ENCODE measurements at regions not wholly inside any gene's neighbourhood (a gene's known extent, or its start where the extent isn't known, plus 50 kb on each side); places are given as distances from the start of the nearest gene placed in this dataset.

DNA sequence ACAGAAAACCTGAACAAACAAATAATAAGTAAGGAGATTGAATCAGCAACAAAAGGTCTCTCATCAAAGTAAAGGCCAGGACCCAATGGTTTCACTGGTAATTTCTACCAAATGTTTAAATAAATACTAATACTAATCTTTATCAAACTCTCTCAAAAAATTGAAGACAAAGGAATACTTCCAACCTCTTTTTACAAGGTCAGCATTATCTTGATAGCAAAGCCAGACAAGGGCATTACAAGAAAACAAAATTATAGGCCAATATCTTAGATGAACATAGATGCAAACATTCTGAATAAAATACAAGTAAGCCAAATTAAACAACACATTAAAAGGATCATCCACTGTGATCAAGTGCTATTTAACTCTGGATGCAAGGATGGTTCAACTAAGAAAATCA, 239.8 kb upstream of the TMEM72 start:
- Mint-ChIP-seq H3K27ac (no peak overlapping the region), H3K4me3 (no peak overlapping the region), H3K9me3 (no peaks in the 10 kb centered on the region), H3K4me1 (peaks cover 0 to 2% of the 10 kb centered on the region in 2 donors), H3K27me3 (ENCODE audit: low read depth in 3 of 3) (peaks cover 0 to 5% (median 5%) of the 10 kb centered on the region in 3 donors), H3K36me3 (no peaks in the 10 kb centered on the region)
- DNase-seq: no peak

GRCh38 chr10:44673245-44673983, 237.7 kb upstream of the TMEM72 start:
- H3K36me3 Mint-ChIP-seq: no peaks in the 10 kb centered on the region
- no peak overlapping the region for H3K4me3 Mint-ChIP-seq
- no peak overlapping the region for H3K27ac Mint-ChIP-seq
- no peak for DNase-seq
- peaks cover 0 to 8% (median 5%) of the 10 kb centered on the region in 3 donors for H3K27me3 Mint-ChIP-seq (ENCODE audit: low read depth in 3 of 3)
- peaks cover 0 to 9% of the 10 kb centered on the region in 2 donors for H3K4me1 Mint-ChIP-seq
- H3K9me3 Mint-ChIP-seq: peaks cover 0 to 2% (median 0%) of the 10 kb centered on the region in 6 donors

DNA sequence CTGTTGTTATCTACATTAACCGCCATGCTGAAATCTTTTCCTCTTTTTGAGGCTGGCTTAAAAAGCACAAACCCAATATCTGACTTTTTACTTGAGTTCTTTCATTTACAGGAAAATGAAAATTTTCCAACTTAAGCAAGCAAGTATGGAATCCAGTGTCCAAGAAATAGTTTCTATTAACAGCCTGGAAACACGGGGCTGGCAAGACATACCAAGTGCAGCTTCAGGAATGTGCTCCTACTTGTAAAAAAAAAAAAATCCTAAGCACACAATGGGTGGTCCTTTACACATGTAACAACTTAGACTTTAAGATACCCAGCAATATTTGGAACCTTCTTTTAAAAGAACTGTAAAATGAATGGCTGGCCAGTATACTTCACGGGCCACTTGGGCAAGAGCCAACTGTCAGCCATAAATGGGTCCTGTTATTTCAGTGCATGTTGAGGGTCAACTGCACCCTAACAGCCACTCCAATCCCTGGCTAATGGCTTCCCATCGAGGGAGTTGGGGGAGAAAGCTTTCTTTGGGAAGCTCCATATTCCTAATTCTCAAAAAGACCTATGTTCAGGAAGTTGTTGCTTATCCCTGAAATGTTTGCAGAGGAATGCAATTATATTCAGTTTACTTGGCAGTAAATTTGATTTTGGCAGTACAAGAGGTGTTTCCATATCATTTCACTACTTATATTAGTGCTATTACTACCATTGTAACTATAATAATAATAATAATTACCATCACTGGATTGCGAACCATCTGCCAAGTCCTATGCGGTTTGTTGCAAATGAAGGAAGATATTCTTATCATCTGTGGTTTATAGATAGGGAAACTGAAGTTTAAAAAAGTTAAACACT, 236.4 kb upstream of the TMEM72 start:
- H3K4me1 Mint-ChIP-seq: peaks cover 0 to 13% of the 10 kb centered on the region in 2 donors
- no peak overlapping the region for H3K4me3 Mint-ChIP-seq
- peaks cover 0 to 8% (median 3%) of the 10 kb centered on the region in 3 donors for H3K27me3 Mint-ChIP-seq (ENCODE audit: low read depth in 3 of 3)
- H3K9me3 Mint-ChIP-seq: peaks cover 0 to 2% (median 0%) of the 10 kb centered on the region in 6 donors
- H3K27ac Mint-ChIP-seq: no peak overlapping the region
- no peak for DNase-seq
- H3K36me3 Mint-ChIP-seq: no peaks in the 10 kb centered on the region

- H3K4me3 Mint-ChIP-seq: no peak overlapping the region
- no peak for DNase-seq
- H3K9me3 Mint-ChIP-seq: peaks cover 0 to 2% (median 0%) of the 10 kb centered on the region in 6 donors
- peaks cover 0 to 8% (median 0%) of the 10 kb centered on the region in 3 donors for H3K27me3 Mint-ChIP-seq (ENCODE audit: low read depth in 3 of 3)
- no peak overlapping the region for H3K27ac Mint-ChIP-seq
- H3K36me3 Mint-ChIP-seq: no peaks in the 10 kb centered on the region
- peaks cover 0 to 16% of the 10 kb centered on the region in 2 donors for H3K4me1 Mint-ChIP-seq
Measured at GRCh38 chr10:44675387-44675874, 235.7 kb upstream of the TMEM72 start.

DNA sequence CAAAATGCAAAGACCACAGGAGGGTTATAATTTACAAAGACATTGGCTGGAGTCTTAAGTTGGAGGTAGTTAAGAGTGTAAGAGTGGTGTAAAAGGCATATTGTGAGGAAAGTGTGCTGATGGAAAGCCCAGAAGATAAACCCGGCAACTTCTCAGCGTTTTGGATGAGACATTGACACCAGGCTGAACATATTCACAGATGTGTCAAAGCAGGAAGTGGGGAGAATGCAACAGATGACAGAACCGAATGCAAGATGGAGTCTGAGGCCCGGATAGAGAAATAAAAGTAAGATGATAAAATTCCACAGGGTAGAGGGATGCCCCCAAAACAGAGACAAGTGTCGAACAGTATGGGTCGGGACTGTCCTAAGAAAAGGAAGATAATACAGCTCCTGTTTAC, 230.4 kb upstream of the TMEM72 start:
- Mint-ChIP-seq H3K36me3 (no peaks in the 10 kb centered on the region), H3K4me1 (peaks cover 0 to 28% of the 10 kb centered on the region in 2 donors), H3K27ac (peak overlapping the region in 2 of 6 donors; percentile 44 to 84), H3K27me3 (ENCODE audit: low read depth in 3 of 3) (peaks cover 0 to 5% (median 2%) of the 10 kb centered on the region in 3 donors), H3K9me3 (peaks cover 0 to 2% (median 0%) of the 10 kb centered on the region in 6 donors), H3K4me3 (peak overlapping the region in 3 of 5 donors; percentile 11 to 39 (median 16))
- no peak for DNase-seq

GRCh38 chr10:44682507-44682906, 228.6 kb upstream of the TMEM72 start:
- Mint-ChIP-seq H3K36me3 (no peaks in the 10 kb centered on the region), H3K27me3 (ENCODE audit: low read depth in 3 of 3) (peaks cover 0 to 2% (median 0%) of the 10 kb centered on the region in 3 donors)

DNA sequence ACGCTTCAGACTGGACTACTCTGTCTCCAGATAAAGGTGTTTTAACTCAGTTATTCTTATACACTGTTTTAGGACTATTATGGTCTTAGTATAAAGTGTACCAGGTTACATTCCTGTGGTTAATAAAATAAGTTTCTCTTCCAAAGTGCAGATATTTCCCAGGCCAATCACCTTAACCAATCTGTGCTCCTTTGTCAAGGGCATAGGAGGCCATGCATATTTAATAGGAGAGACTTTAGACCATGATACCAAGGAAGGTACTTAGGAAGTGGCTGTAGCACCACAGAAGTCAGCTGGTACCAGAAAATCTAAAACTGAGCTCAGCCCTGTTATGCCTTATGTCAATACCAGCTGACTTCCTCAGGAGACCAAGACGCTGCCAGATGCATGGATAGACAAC, 226.5 kb upstream of the TMEM72 start:
- no peaks in the 10 kb centered on the region for H3K9me3 Mint-ChIP-seq
- no peak for DNase-seq
- H3K27me3 Mint-ChIP-seq (ENCODE audit: low read depth in 3 of 3): peaks cover 0 to 2% (median 0%) of the 10 kb centered on the region in 3 donors
- no peak overlapping the region for H3K4me3 Mint-ChIP-seq
- no peak overlapping the region for H3K27ac Mint-ChIP-seq
- no peaks in the 10 kb centered on the region for H3K36me3 Mint-ChIP-seq
- H3K4me1 Mint-ChIP-seq: peaks cover 0 to 15% of the 10 kb centered on the region in 2 donors

More at GRCh38 chr10:44682507-44682906, 228.6 kb upstream of the TMEM72 start:
- no peak overlapping the region for H3K4me3 Mint-ChIP-seq
- H3K4me1 Mint-ChIP-seq: peaks cover 0 to 19% of the 10 kb centered on the region in 2 donors
- H3K9me3 Mint-ChIP-seq: no peaks in the 10 kb centered on the region
- DNase-seq: no peak
- H3K27ac Mint-ChIP-seq: no peak overlapping the region

GRCh38 chr10:44685220-44685619, 225.9 kb upstream of the TMEM72 start:
- H3K27me3 Mint-ChIP-seq (ENCODE audit: low read depth in 3 of 3): peaks cover 0 to 2% (median 0%) of the 10 kb centered on the region in 3 donors
- H3K27ac Mint-ChIP-seq: no peak overlapping the region
- H3K4me1 Mint-ChIP-seq: peaks cover 0 to 13% of the 10 kb centered on the region in 2 donors
- H3K9me3 Mint-ChIP-seq: no peaks in the 10 kb centered on the region
- H3K36me3 Mint-ChIP-seq: no peaks in the 10 kb centered on the region
- DNase-seq: no peak
- H3K4me3 Mint-ChIP-seq: no peak overlapping the region

DNA sequence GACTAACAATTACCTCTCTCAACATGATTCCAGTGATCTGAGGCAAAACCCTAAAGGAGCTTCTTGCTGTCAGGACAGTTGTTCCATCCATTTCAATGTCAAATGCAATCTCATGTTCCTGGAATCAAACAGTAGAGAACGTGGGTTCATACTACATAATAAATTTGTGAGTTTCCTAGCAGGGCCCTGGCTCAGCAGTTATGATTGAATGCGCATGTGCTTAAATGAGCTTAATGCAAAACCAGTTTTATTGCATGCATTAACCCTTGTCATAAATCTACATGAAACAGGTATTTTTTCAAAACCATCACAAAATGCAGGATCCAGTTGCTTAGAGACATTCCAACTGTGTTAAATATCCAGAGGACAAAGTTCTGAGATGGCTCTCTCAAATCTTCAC, 225.4 kb upstream of the TMEM72 start:
- Mint-ChIP-seq H3K27ac (no peak overlapping the region), H3K9me3 (no peaks in the 10 kb centered on the region), H3K4me3 (no peak overlapping the region), H3K4me1 (peaks cover 0 to 9% of the 10 kb centered on the region in 2 donors), H3K27me3 (ENCODE audit: low read depth in 3 of 3) (peaks cover 0 to 2% (median 0%) of the 10 kb centered on the region in 3 donors), H3K36me3 (no peaks in the 10 kb centered on the region)
- no peak for DNase-seq

- H3K4me1 Mint-ChIP-seq: no peaks in the 10 kb centered on the region
- no peaks in the 10 kb centered on the region for H3K36me3 Mint-ChIP-seq
- DNase-seq: no peak
- no peak overlapping the region for H3K27ac Mint-ChIP-seq
- H3K27me3 Mint-ChIP-seq (ENCODE audit: low read depth in 3 of 3): peaks cover 0 to 2% (median 0%) of the 10 kb centered on the region in 3 donors
- no peak overlapping the region for H3K4me3 Mint-ChIP-seq
- peaks cover 0 to 6% (median 0%) of the 10 kb centered on the region in 6 donors for H3K9me3 Mint-ChIP-seq
Measured at GRCh38 chr10:44689368-44689767, 221.8 kb upstream of the TMEM72 start.

DNA sequence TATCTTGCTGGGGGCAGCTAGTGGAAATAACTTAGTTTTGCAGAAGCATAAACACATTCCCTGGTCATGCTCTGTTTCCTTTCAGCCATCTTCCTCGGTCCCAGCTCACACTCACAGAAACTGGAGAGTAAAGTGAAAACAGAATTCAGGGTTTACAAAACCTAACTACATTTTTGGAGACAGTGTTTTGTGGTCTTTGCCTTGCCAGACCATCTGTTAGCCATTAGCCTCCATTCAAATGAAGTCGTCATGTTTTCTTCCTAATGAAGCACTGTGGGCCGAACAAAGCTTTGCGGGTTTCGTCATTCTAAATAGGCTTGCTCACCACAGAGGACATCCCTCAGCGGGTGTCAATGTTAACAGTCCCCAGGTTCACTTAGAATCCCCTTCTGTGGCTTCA, 214.6 kb upstream of the TMEM72 start:
- no peak for DNase-seq
- H3K27me3 Mint-ChIP-seq (ENCODE audit: low read depth in 3 of 3): no peaks in the 10 kb centered on the region
- no peak overlapping the region for H3K27ac Mint-ChIP-seq
- H3K9me3 Mint-ChIP-seq: peaks cover 0 to 9% (median 2%) of the 10 kb centered on the region in 6 donors
- H3K4me1 Mint-ChIP-seq: no peaks in the 10 kb centered on the region
- H3K36me3 Mint-ChIP-seq: no peaks in the 10 kb centered on the region
- no peak overlapping the region for H3K4me3 Mint-ChIP-seq

DNA sequence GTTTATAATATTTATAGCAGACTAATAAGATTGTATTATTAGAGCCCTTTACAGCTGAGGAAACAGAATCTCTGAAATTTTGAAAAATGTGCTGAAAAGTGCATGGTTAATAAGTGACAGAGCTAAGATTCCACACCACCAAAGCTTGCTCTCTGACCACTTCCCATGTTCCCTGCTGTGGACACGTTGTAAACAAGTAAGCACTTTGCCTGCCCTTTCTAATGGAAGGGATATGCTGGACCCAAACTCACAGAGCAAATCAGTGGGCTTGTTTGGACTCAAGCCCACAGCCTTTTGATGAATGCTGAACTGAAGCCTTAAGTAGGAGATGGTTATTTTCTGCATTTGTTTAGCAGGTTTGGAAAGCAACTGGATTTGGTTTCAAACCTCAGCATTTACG, 214.0 kb upstream of the TMEM72 start:
- H3K4me1 Mint-ChIP-seq: no peaks in the 10 kb centered on the region
- H3K4me3 Mint-ChIP-seq: no peak overlapping the region
- no peak overlapping the region for H3K27ac Mint-ChIP-seq
- no peak for DNase-seq
- peaks cover 0 to 15% (median 3%) of the 10 kb centered on the region in 6 donors for H3K9me3 Mint-ChIP-seq
- no peaks in the 10 kb centered on the region for H3K27me3 Mint-ChIP-seq (ENCODE audit: low read depth in 3 of 3)
- no peaks in the 10 kb centered on the region for H3K36me3 Mint-ChIP-seq

DNA sequence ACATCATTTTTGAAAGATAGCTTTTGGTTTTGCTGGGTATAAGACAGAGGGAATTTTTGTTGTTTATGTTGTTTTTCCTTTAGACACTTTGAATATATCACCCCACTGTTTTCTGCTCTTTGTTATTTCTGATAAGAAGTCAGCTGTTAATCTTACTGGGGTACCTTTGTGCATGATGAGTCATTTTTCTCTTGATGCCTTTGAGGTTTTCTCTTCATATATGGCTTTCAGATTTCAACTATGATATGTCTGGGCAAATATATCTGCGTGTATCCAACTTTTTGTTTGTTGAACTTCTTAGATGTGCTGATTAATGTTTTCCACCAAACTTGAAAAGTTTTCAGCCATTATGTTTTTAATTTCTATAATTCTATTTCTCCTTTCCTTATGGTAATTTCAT, 208.6 kb upstream of the TMEM72 start:
- Mint-ChIP-seq H3K4me3 (no peak overlapping the region), H3K27ac (no peak overlapping the region), H3K27me3 (ENCODE audit: low read depth in 3 of 3) (peaks cover 0 to 2% (median 0%) of the 10 kb centered on the region in 3 donors), H3K4me1 (no peaks in the 10 kb centered on the region), H3K36me3 (no peaks in the 10 kb centered on the region), H3K9me3 (peaks cover 0 to 35% (median 19%) of the 10 kb centered on the region in 6 donors)
- DNase-seq: no peak

Measured in immature natural killer cell (primary cell).